IMR-90 (cell line): ENCODE measurements at regions not wholly inside any gene's neighbourhood (a gene's known extent, or its start where the extent isn't known, plus 50 kb on each side); places are given as distances from the start of the nearest gene placed in this dataset.

Experiments used
- MAFK ChIP-seq: IDR thresholded peaks from 2 replicates; pipeline ENCODE4 v1.6.1; 2012; ENCODE audit warnings: low read depth, low read length, improper control_type of control experiment
- MAZ ChIP-seq: IDR thresholded peaks from 2 replicates; pipeline ENCODE4 v1.6.1; 2012; ENCODE audit warnings: low read depth, mild to moderate bottlenecking, low read length, improper control_type of control experiment, moderate library complexity, borderline replicate concordance
- POLR2A ChIP-seq: IDR thresholded peaks from 2 replicates; pipeline ENCODE4 v1.6.1; 2012; ENCODE audit warnings: mild to moderate bottlenecking, low read depth, low read length
- RAD21 ChIP-seq: IDR thresholded peaks from 2 replicates; pipeline ENCODE4 v1.6.1; 2012; ENCODE audit warnings: low read length, improper control_type of control experiment
- RCOR1 ChIP-seq: IDR thresholded peaks from 2 replicates; pipeline ENCODE4 v1.6.1; 2012; ENCODE audit warnings: mild to moderate bottlenecking, low read length, improper control_type of control experiment; ENCODE audit not compliant: insufficient replicate concordance
- SMC3 ChIP-seq: fragments of 150-350 bp; IDR thresholded peaks from 2 replicates; pipeline ENCODE4 v1.6.1; 2016; ENCODE audit warnings: low read depth, mild to moderate bottlenecking, antibody characterized with exemption, low read length, moderate library complexity
- TF ChIP-seq, protein P1 (sequence below): conservative IDR thresholded peaks from 2 replicates; pipeline ENCODE4 v1.5.1; 2012; ENCODE audit warnings: mild to moderate bottlenecking, low read depth, low read length, improper control_type of control experiment

GRCh38 chr12:25723336-25723735 lies 170.3 kb upstream of the LMNTD1 start:
- TF ChIP-seq POLR2A (no peak), MAZ (no peak), RAD21 (no peak), SMC3 (no peak), RCOR1 (no peak), MAFK (no peak)
- TF ChIP-seq, protein P1, sequence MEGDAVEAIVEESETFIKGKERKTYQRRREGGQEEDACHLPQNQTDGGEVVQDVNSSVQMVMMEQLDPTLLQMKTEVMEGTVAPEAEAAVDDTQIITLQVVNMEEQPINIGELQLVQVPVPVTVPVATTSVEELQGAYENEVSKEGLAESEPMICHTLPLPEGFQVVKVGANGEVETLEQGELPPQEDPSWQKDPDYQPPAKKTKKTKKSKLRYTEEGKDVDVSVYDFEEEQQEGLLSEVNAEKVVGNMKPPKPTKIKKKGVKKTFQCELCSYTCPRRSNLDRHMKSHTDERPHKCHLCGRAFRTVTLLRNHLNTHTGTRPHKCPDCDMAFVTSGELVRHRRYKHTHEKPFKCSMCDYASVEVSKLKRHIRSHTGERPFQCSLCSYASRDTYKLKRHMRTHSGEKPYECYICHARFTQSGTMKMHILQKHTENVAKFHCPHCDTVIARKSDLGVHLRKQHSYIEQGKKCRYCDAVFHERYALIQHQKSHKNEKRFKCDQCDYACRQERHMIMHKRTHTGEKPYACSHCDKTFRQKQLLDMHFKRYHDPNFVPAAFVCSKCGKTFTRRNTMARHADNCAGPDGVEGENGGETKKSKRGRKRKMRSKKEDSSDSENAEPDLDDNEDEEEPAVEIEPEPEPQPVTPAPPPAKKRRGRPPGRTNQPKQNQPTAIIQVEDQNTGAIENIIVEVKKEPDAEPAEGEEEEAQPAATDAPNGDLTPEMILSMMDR: no peak
